ENCODE measurements at regions not wholly inside any gene's neighbourhood (a gene's known extent, or its start where the extent isn't known, plus 50 kb on each side); places are given as distances from the start of the nearest gene placed in this dataset.

- H3K4me3 ChIP-seq, result no peak overlapping the region
- H3K27me3 ChIP-seq, result 0 out of 2 replicates have a peak, but pooled peaks cover 3% of the 10 kb centered on the region
- H3K9me3 ChIP-seq, result no peaks in the 10 kb centered on the region
- no peaks in the 10 kb centered on the region for H3K36me3 ChIP-seq
- no peak for DNase-seq
These were observed 75.2 kb upstream of the ADAMTS2 start for GRCh38 chr5:179420476-179420875.

GRCh38 chr5:179418972-179419371, 73.7 kb upstream of the ADAMTS2 start:
- H3K4me3 ChIP-seq, result no peak overlapping the region
- no peak for DNase-seq
- H3K36me3 ChIP-seq, result no peaks in the 10 kb centered on the region
- H3K9me3 ChIP-seq, result no peaks in the 10 kb centered on the region
- 0 out of 2 replicates have a peak, but pooled peaks cover 3% of the 10 kb centered on the region for H3K27me3 ChIP-seq

- Histone ChIP-seq H3K27me3 (0 out of 2 replicates have a peak, but pooled peaks cover 3% of the 10 kb centered on the region), H3K36me3 (no peaks in the 10 kb centered on the region), H3K4me3 (no peak overlapping the region), H3K9me3 (no peaks in the 10 kb centered on the region)
- no peak for DNase-seq
These were observed 72.4 kb upstream of the ADAMTS2 start for GRCh38 chr5:179417696-179418095.

- Histone ChIP-seq H3K4me3 (no peak overlapping the region), H3K36me3 (no peaks in the 10 kb centered on the region), H3K27me3 (0 out of 2 replicates have a peak, but pooled peaks cover 3% of the 10 kb centered on the region), H3K9me3 (no peaks in the 10 kb centered on the region)
- no peak for DNase-seq
These were observed 71.8 kb upstream of the ADAMTS2 start for GRCh38 chr5:179417016-179417415.

GRCh38 chr5:179416114-179416822, 71.0 kb upstream of the ADAMTS2 start:
- Histone ChIP-seq H3K27me3 (0 out of 2 replicates have a peak, but pooled peaks cover 3% of the 10 kb centered on the region), H3K9me3 (no peaks in the 10 kb centered on the region), H3K36me3 (no peaks in the 10 kb centered on the region), H3K4me3 (no peak overlapping the region)
- DNase-seq, result no peak

GRCh38 chr5:179415291-179416060, 70.2 kb upstream of the ADAMTS2 start:
- Histone ChIP-seq H3K36me3 (no peaks in the 10 kb centered on the region), H3K27me3 (0 out of 2 replicates have a peak, but pooled peaks cover 3% of the 10 kb centered on the region)
- no peak for DNase-seq

GRCh38 chr5:179414459-179415261, 69.4 kb upstream of the ADAMTS2 start:
- no peaks in the 10 kb centered on the region for H3K36me3 ChIP-seq
- H3K9me3 ChIP-seq, result no peaks in the 10 kb centered on the region
- no peak for DNase-seq
- 0 out of 2 replicates have a peak, but pooled peaks cover under 1% of the 10 kb centered on the region for H3K27me3 ChIP-seq
- no peak overlapping the region for H3K4me3 ChIP-seq

More at GRCh38 chr5:179415291-179416060, 70.2 kb upstream of the ADAMTS2 start:
- Histone ChIP-seq H3K4me3 (no peak overlapping the region), H3K9me3 (no peaks in the 10 kb centered on the region)

GRCh38 chr5:179413711-179414458, 68.6 kb upstream of the ADAMTS2 start:
- Histone ChIP-seq H3K27me3 (no peaks in the 10 kb centered on the region), H3K9me3 (no peaks in the 10 kb centered on the region), H3K4me3 (no peak overlapping the region), H3K36me3 (no peaks in the 10 kb centered on the region)
- no peak for DNase-seq

GRCh38 chr5:179413086-179413690, 67.9 kb upstream of the ADAMTS2 start:
- H3K27me3 ChIP-seq, result no peaks in the 10 kb centered on the region
- no peaks in the 10 kb centered on the region for H3K36me3 ChIP-seq
- H3K4me3 ChIP-seq, result no peak overlapping the region
- no peak for DNase-seq
- H3K9me3 ChIP-seq, result no peaks in the 10 kb centered on the region

- Histone ChIP-seq H3K27me3 (no peaks in the 10 kb centered on the region), H3K36me3 (no peaks in the 10 kb centered on the region), H3K4me3 (no peak overlapping the region), H3K9me3 (no peaks in the 10 kb centered on the region)
- DNase-seq, result no peak
These were observed 66.0 kb upstream of the ADAMTS2 start for GRCh38 chr5:179411161-179411841.

GRCh38 chr5:179410291-179411160, 65.3 kb upstream of the ADAMTS2 start:
- no peak for DNase-seq
- Histone ChIP-seq H3K4me3 (no peak overlapping the region), H3K27me3 (no peaks in the 10 kb centered on the region), H3K9me3 (no peaks in the 10 kb centered on the region), H3K36me3 (no peaks in the 10 kb centered on the region)

- Histone ChIP-seq H3K9me3 (no peaks in the 10 kb centered on the region), H3K4me3 (no peak overlapping the region), H3K36me3 (no peaks in the 10 kb centered on the region), H3K27me3 (no peaks in the 10 kb centered on the region)
- no peak for DNase-seq
These were observed 64.5 kb upstream of the ADAMTS2 start for GRCh38 chr5:179409806-179410205.

- no peaks in the 10 kb centered on the region for H3K27me3 ChIP-seq
- DNase-seq, result no peak
- no peaks in the 10 kb centered on the region for H3K36me3 ChIP-seq
- no peaks in the 10 kb centered on the region for H3K9me3 ChIP-seq
- H3K4me3 ChIP-seq, result no peak overlapping the region
These were observed 63.4 kb upstream of the ADAMTS2 start for GRCh38 chr5:179408611-179409010.

- Histone ChIP-seq H3K9me3 (no peaks in the 10 kb centered on the region), H3K36me3 (no peaks in the 10 kb centered on the region), H3K4me3 (no peak overlapping the region), H3K27me3 (no peaks in the 10 kb centered on the region)
- peak; percentile 50 for DNase-seq
These were observed 62.2 kb upstream of the ADAMTS2 start for GRCh38 chr5:179407191-179408175.

Data from MG63 (cell line).